LHCN-M2 (cell line): ENCODE measurements at regions not wholly inside any gene's neighbourhood (a gene's known extent, or its start where the extent isn't known, plus 50 kb on each side); places are given as distances from the start of the nearest gene placed in this dataset.
"Not testable (repeated sequence)": the region's sequence is repeated elsewhere in the genome, so short reads cannot be mapped to it uniquely, and the experiment has no call there.

ENCODE experiments used
- DNase-seq: peaks from one replicate; pipeline ENCODE4 v3.0.0-alpha.2; 2012; ENCODE audit warnings: low read depth

- DNase-seq = no peak
These were observed 96.1 kb downstream of the DAD1 start for GRCh38 chr14:22492622-22493542.

- no peak for DNase-seq
These were observed 97.1 kb downstream of the DAD1 start for GRCh38 chr14:22491683-22492621.

GRCh38 chr14:22491053-22491452 is 98.0 kb downstream of the DAD1 start:
- not testable (repeated sequence) for DNase-seq

- DNase-seq = no peak
These were observed 98.8 kb downstream of the DAD1 start for GRCh38 chr14:22489957-22490950.

GRCh38 chr14:22489244-22489545 is 99.8 kb downstream of the DAD1 start:
- DNase-seq = no peak

GRCh38 chr14:22488522-22489243 is 100.3 kb downstream of the DAD1 start:
- DNase-seq = no peak

- no peak for DNase-seq
These were observed 101.1 kb downstream of the DAD1 start for GRCh38 chr14:22487941-22488340.

- peak; percentile 7 for DNase-seq
These were observed 101.6 kb downstream of the DAD1 start for GRCh38 chr14:22487401-22487800.

GRCh38 chr14:22486675-22487074 is 102.3 kb downstream of the DAD1 start:
- DNase-seq = no peak

GRCh38 chr14:22485649-22486048 is 103.4 kb downstream of the DAD1 start:
- no peak for DNase-seq

GRCh38 chr14:22485178-22485577 is 103.8 kb downstream of the DAD1 start:
- DNase-seq = no peak

GRCh38 chr14:22484632-22485031 is 104.4 kb downstream of the DAD1 start:
- no peak for DNase-seq

- DNase-seq = peak; percentile 16
These were observed 105.0 kb downstream of the DAD1 start for GRCh38 chr14:22483863-22484593.

GRCh38 chr14:22482782-22483553 is 106.1 kb downstream of the DAD1 start:
- DNase-seq = no peak

- DNase-seq = no peak
These were observed 106.8 kb downstream of the DAD1 start for GRCh38 chr14:22482085-22482694.

GRCh38 chr14:22481546-22481945 is 107.5 kb downstream of the DAD1 start:
- DNase-seq = no peak

GRCh38 chr14:22479776-22480464 is 109.1 kb downstream of the DAD1 start:
- DNase-seq = no peak

GRCh38 chr14:22479132-22479531 is 109.9 kb downstream of the DAD1 start:
- DNase-seq = no peak
